OCI-LY7 (cell line): ENCODE measurements at regions not wholly inside any gene's neighbourhood (a gene's known extent, or its start where the extent isn't known, plus 50 kb on each side); places are given as distances from the start of the nearest gene placed in this dataset.
"Not testable (repeated sequence)": the region's sequence is repeated elsewhere in the genome, so short reads cannot be mapped to it uniquely, and the experiment has no call there.

ENCODE experiments used
- BruUV-seq: library from RNA; stranded (reverse); fragments of 400-500 nt; replicated peaks from 2 replicates; lab custom pipeline; 2021; lab: Mats Ljungman, UMichigan
- CTCF ChIA-PET: fragments of 300-600 bp; sonication (Branson Sonifier 250); formaldehyde crosslinking; loops from one replicate; lab custom pipeline; 2022; ENCODE audit warnings: antibody characterized with exemption; ENCODE audit not compliant: unreplicated experiment; lab: Charles Lee
- POLR2A ChIA-PET: fragments of 300-600 bp; sonication (Branson Sonifier 250); formaldehyde crosslinking; loops from one replicate; lab custom pipeline; 2022; ENCODE audit warnings: antibody characterized with exemption; lab: Charles Lee
- DNase-seq: peaks from one replicate; pipeline ENCODE4 v3.0.0-alpha.2; 2015; ENCODE audit warnings: low spot score
- H2AFZ ChIP-seq: fragments of 200-600 bp; sonication (generic), shearing (Covaris generic); 2 replicates; pipeline ENCODE4 v1.6.1; 2014; ENCODE audit warnings: mild to moderate bottlenecking, antibody characterized with exemption, low read length, moderate library complexity
- H3K27ac ChIP-seq: fragments of 200-600 bp; sonication (generic); 2 replicates; pipeline ENCODE4 v1.5.1; 2014; ENCODE audit warnings: mixed run types, low read depth, mild to moderate bottlenecking, moderate library complexity, low read length, inconsistent platforms; ENCODE audit not compliant: poor library complexity, severe bottlenecking
- H3K36me3 ChIP-seq: fragments of 200-600 bp; sonication (generic); 2 replicates; pipeline ENCODE4 v1.6.1; 2014; ENCODE audit warnings: mild to moderate bottlenecking, antibody characterized with exemption, low read length, moderate library complexity, mixed read lengths; ENCODE audit not compliant: insufficient read depth
- H3K4me1 ChIP-seq: fragments of 200-600 bp; sonication (generic); 2 replicates; pipeline ENCODE4 v1.5.1; 2014; ENCODE audit warnings: mild to moderate bottlenecking, low read length; ENCODE audit not compliant: insufficient read depth, poor library complexity, severe bottlenecking
- H3K4me2 ChIP-seq: fragments of 200-600 bp; sonication (generic); 2 replicates; pipeline ENCODE4 v1.6.1; 2014; ENCODE audit warnings: mild to moderate bottlenecking, low read length
- H3K4me3 ChIP-seq: fragments of 200-600 bp; sonication (generic); 2 replicates; pipeline ENCODE4 v1.5.1; 2014; ENCODE audit warnings: mild to moderate bottlenecking, low read depth, low read length; ENCODE audit not compliant: poor library complexity, severe bottlenecking
- H3K79me2 ChIP-seq: fragments of 200-600 bp; sonication (generic); 2 replicates; pipeline ENCODE4 v1.6.1; 2016; ENCODE audit warnings: low read depth, mild to moderate bottlenecking, low read length, moderate library complexity, mixed read lengths; ENCODE audit not compliant: insufficient read depth
- H3K9me2 ChIP-seq: fragments of 200-600 bp; sonication (generic); 2 replicates; pipeline ENCODE4 v1.6.1; 2016; ENCODE audit warnings: mild to moderate bottlenecking, low read length, mixed read lengths; ENCODE audit not compliant: insufficient read depth
- H3K9me3 ChIP-seq: fragments of 200-600 bp; sonication (generic); 2 replicates; pipeline ENCODE4 v1.6.1; 2014; ENCODE audit warnings: mild to moderate bottlenecking, mixed run types, low read length, mixed read lengths
- H4K20me1 ChIP-seq: fragments of 200-600 bp; sonication (generic); 2 replicates; pipeline ENCODE4 v1.6.1; 2014; ENCODE audit warnings: mild to moderate bottlenecking, antibody characterized with exemption, low read length, moderate library complexity, mixed read lengths; ENCODE audit not compliant: insufficient read depth
- EZH2phosphoT487 ChIP-seq: fragments of 200-600 bp; sonication (generic); IDR thresholded peaks from 2 replicates; pipeline ENCODE4 v1.6.1; 2018; ENCODE audit warnings: low read depth, borderline replicate concordance, mild to moderate bottlenecking, mixed run types, antibody characterized with exemption, low read length, moderate library complexity, mixed read lengths
- intact Hi-C: fragments of 100-400 bp; cut with micrococcal nuclease; formaldehyde crosslinking; loops from one replicate; pipeline ENCODE4 v1.10.0; 2022; ENCODE audit not compliant: unreplicated experiment
- TF ChIP-seq, protein P1 (sequence below): fragments of 200-600 bp; sonication (generic); conservative IDR thresholded peaks from 2 replicates; pipeline ENCODE4 v1.5.1; 2014; ENCODE audit warnings: mild to moderate bottlenecking, antibody characterized with exemption, low read length, moderate library complexity, mixed read lengths

DNA sequence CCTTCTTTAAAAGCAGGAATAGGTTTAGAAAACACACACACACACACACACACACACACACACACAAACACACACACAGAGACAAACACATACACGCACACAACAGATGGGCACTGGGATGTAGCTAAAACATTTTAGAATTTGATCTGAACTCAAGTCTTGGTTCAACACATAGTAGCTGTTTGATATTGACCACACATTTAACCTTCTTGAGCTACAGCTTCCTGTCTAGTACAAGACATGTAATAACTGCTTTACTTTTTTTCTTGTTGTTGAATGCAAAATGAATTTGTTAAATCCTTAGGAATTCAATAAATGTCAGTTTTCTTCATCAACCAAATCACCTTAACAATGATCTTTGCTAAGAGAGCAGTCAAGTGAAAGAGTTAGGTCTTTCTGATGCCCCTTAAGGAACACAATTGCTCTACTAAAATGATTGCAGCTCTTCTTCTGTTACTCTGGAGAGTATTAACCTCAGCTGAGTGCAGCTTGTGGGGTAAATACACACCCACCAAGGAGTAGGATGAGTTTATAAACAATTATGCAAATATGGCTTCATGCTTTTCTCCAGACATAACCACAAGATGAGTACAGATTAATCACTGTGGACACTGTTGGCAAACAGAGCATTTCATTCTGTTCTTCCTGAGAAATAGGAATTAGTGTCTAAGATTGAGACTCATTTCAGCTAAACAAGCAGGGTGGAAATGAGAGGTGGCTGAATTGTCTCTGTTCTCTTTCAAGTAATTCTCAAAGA is 302.9 kb upstream of the PAPPA start:
- no peaks in the 10 kb centered on the region for H3K79me2 ChIP-seq
- no peaks in the 10 kb centered on the region for H3K9me3 ChIP-seq
- intact Hi-C loops, result no loop called here
- H3K4me1 ChIP-seq, result no peaks in the 10 kb centered on the region
- H4K20me1 ChIP-seq, result no peaks in the 10 kb centered on the region
- H2AFZ ChIP-seq, result no peak overlapping the region
- H3K9me2 ChIP-seq, result no peaks in the 10 kb centered on the region
- H3K4me3 ChIP-seq, result no peak overlapping the region
- POLR2A ChIA-PET, result no interaction called here
- H3K4me2 ChIP-seq, result no peak overlapping the region
- no peaks in the 10 kb centered on the region for H3K36me3 ChIP-seq
- TF ChIP-seq EZH2phosphoT487, result no peak
- TF ChIP-seq, protein P1, sequence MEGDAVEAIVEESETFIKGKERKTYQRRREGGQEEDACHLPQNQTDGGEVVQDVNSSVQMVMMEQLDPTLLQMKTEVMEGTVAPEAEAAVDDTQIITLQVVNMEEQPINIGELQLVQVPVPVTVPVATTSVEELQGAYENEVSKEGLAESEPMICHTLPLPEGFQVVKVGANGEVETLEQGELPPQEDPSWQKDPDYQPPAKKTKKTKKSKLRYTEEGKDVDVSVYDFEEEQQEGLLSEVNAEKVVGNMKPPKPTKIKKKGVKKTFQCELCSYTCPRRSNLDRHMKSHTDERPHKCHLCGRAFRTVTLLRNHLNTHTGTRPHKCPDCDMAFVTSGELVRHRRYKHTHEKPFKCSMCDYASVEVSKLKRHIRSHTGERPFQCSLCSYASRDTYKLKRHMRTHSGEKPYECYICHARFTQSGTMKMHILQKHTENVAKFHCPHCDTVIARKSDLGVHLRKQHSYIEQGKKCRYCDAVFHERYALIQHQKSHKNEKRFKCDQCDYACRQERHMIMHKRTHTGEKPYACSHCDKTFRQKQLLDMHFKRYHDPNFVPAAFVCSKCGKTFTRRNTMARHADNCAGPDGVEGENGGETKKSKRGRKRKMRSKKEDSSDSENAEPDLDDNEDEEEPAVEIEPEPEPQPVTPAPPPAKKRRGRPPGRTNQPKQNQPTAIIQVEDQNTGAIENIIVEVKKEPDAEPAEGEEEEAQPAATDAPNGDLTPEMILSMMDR, result no peak
- BruUV-seq, result no TSS peak
- H3K27ac ChIP-seq, result no peak overlapping the region
- CTCF ChIA-PET, result no interaction called here
- DNase-seq, result no peak

DNA sequence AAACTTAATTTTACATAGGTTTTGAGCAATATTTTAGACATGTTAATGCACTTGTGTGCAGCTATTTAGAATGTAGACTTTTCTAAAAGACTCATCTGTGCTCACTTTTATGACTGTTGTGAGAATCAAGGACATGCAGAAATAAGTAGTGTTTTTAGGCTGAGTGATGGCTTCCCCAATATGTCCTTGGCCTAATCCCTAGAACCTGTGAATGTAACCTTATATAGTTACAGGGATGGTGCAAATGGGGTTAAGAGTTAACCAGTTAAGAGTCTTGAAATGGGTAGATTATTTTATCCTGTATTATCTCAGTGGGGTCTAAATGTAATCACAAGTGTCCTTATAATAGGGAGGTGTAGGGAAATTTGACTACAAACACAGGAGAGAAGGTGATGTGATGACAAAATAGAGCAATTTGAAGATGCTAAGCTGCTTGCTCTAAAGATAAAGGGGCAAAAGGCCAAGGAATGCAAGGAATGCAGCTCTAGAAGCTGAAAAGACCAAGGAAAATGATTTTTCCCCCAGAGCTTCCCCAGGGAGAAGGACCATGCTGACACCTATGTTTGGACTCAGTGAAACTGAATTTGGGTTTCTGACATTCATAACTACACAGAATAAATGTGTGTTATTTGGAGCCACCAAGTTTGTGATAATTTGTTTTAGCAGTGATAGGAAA is 298.0 kb upstream of the PAPPA start:
- DNase-seq, result no peak
- intact Hi-C loops, result no loop called here
- POLR2A ChIA-PET, result interaction anchor here (0.7 kb wide), 2 partner anchors 230 to 577 kb away, joined by 3 read pairs; no protein-coding TSS in a partner anchor

DNA sequence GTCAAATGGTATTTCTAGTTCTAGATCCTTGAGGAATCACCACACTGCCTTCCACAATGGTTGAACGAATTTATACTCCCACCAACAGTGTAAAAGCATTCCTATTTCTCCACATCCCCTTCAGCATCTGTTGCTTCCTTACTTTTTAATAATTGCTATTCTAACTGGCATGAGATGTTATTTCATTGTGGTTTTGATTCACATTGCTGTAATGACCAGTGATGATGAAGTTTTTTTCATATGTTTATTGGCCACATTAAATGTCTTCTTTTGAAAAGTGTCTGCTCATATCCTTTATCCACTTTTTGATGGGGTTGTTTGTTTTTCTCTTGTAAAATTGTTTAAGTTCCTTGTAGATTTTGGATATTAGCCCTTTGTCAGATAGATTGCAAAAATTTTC is 295.2 kb upstream of the PAPPA start:
- H3K27ac ChIP-seq, H3K4me2 ChIP-seq, H3K79me2 ChIP-seq, H3K9me3 ChIP-seq, DNase-seq, H3K4me3 ChIP-seq, H3K4me1 ChIP-seq, CTCF ChIA-PET, H3K9me2 ChIP-seq, H3K36me3 ChIP-seq, H4K20me1 ChIP-seq, H2AFZ ChIP-seq, POLR2A ChIA-PET, BruUV-seq, intact Hi-C loops: not testable (repeated sequence)

More for the DNA sequence above, 298.0 kb upstream of the PAPPA start:
- no peak overlapping the region for H3K4me3 ChIP-seq
- H2AFZ ChIP-seq, result no peak overlapping the region
- H3K9me3 ChIP-seq, result no peaks in the 10 kb centered on the region
- H3K4me2 ChIP-seq, result no peak overlapping the region
- CTCF ChIA-PET, result no interaction called here
- no peaks in the 10 kb centered on the region for H4K20me1 ChIP-seq
- no peaks in the 10 kb centered on the region for H3K4me1 ChIP-seq
- no TSS peak for BruUV-seq
- no peaks in the 10 kb centered on the region for H3K9me2 ChIP-seq
- no peaks in the 10 kb centered on the region for H3K79me2 ChIP-seq
- TF ChIP-seq, protein P1, result no peak
- no peak for TF ChIP-seq EZH2phosphoT487
- no peaks in the 10 kb centered on the region for H3K36me3 ChIP-seq
- no peak overlapping the region for H3K27ac ChIP-seq
